GM23248 (cell line): ENCODE measurements at regions not wholly inside any gene's neighbourhood (a gene's known extent, or its start where the extent isn't known, plus 50 kb on each side); places are given as distances from the start of the nearest gene placed in this dataset.

Experiments used
- EZH2 ChIP-seq: fragments of 200-600 bp; sonication (generic); IDR thresholded peaks from 2 replicates; pipeline ENCODE4 v1.6.1; 2018; ENCODE audit warnings: antibody characterized with exemption, mild to moderate bottlenecking; ENCODE audit not compliant: insufficient read depth, poor library complexity, severe bottlenecking
- EZH2phosphoT487 ChIP-seq: fragments of 200-600 bp; sonication (generic); IDR thresholded peaks from 2 replicates; pipeline ENCODE4 v1.6.1; 2018; ENCODE audit warnings: antibody characterized with exemption, moderate library complexity, mild to moderate bottlenecking, low read depth; ENCODE audit not compliant: insufficient read depth

DNA sequence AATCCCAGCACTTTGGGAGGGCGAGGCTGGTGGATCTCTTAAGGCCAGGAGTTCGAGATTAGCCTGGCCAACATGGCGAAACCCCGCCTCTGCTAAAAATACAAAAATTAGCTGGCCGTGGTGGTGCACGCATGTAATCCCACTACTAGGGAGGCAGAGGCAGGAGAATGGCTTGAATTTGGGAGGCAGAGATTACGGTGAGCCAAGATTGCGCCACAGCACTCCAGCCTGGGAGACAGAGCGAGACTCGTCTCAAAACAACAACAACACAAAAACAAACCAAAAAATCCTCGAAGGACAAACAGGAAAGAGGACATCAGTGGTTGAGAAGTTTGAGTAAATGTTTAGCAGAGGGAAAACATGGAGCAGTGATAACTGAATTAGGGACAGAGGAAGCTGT is 52.3 kb upstream of the FAM3C start:
- TF ChIP-seq EZH2 = no peak
- no peak for TF ChIP-seq EZH2phosphoT487
